Fibroblast of pulmonary artery (primary cell): ENCODE measurements at regions not wholly inside any gene's neighbourhood (a gene's known extent, or its start where the extent isn't known, plus 50 kb on each side); places are given as distances from the start of the nearest gene placed in this dataset.

Source experiments
- DNase-seq: peaks from one replicate; pipeline ENCODE4 v3.0.0-alpha.2; 2010; ENCODE audit warnings: low read depth
- H3K4me3 ChIP-seq: replicated peaks from 2 replicates; pipeline ENCODE4 v1.5.1; 2011; ENCODE audit warnings: low read depth, mild to moderate bottlenecking, control low read depth, low read length, moderate library complexity
- TF ChIP-seq, protein P1 (sequence below): IDR thresholded peaks from 2 replicates; pipeline ENCODE4 v1.5.1; 2011; ENCODE audit warnings: mild to moderate bottlenecking, control low read depth, low read length, inconsistent platforms; ENCODE audit errors: missing control alignments

DNA sequence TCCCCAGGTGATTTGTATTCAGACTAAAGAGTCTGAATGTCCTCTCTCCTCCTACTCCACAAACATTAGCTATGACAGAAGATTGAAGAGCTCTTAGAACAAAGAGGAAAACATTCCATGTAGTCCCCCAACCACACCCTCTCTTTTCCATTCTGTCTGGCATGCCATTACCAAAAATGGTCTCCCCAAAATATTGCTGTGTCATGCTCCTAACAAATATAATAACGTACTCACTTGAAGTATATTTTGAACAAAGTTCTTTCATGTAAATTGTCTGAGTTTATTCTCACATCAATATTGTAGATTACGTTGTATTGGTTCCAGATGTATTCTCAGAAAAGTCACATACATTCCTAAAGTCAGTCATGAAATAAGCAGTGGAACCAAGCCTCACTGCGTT lies 467.3 kb upstream of the IRAK1BP1 start:
- no peak overlapping the region for H3K4me3 ChIP-seq
- no peak for DNase-seq
- TF ChIP-seq, protein P1, sequence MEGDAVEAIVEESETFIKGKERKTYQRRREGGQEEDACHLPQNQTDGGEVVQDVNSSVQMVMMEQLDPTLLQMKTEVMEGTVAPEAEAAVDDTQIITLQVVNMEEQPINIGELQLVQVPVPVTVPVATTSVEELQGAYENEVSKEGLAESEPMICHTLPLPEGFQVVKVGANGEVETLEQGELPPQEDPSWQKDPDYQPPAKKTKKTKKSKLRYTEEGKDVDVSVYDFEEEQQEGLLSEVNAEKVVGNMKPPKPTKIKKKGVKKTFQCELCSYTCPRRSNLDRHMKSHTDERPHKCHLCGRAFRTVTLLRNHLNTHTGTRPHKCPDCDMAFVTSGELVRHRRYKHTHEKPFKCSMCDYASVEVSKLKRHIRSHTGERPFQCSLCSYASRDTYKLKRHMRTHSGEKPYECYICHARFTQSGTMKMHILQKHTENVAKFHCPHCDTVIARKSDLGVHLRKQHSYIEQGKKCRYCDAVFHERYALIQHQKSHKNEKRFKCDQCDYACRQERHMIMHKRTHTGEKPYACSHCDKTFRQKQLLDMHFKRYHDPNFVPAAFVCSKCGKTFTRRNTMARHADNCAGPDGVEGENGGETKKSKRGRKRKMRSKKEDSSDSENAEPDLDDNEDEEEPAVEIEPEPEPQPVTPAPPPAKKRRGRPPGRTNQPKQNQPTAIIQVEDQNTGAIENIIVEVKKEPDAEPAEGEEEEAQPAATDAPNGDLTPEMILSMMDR = no peak

DNA sequence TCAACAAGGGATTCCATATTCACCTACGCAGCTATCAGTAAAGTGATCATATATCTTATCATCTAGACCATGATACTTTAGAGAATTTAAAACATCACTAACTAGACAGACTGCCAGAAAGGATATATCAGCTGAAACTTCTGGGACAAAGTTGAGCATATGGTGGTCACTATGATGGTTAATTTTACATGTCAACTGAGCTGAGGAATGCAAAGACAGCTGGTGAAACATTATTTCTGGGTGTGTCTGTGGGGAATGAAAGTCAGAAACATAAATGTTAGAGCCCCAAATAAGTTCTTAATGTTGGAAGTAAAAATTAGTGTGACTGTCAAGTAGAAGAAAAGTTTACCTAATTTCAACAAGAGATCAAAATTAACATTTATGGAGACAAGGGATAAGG lies 440.0 kb upstream of the IRAK1BP1 start:
- TF ChIP-seq, protein P1 = no peak
- no peak for DNase-seq
- H3K4me3 ChIP-seq = no peak overlapping the region

DNA sequence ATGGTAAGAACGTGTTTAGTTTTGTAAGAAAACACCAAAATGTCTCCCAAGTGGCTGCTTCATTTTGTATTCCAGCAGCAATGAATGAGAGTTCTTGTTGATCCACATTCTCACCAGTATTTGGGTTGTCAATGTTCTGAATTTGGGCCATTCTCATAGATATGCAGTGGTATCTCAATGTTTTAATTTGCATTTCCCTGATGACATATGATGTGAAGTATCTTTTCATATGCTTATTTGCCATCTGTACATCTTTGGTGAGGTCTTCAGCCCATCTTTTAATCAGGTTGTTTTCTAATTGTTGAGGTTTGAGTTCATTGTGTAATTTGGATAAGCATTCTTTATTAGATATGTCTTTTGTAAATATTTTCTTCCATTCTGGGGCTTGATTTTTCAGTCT lies 436.8 kb upstream of the IRAK1BP1 start:
- DNase-seq = no peak
- TF ChIP-seq, protein P1 = no peak
- no peak overlapping the region for H3K4me3 ChIP-seq

DNA sequence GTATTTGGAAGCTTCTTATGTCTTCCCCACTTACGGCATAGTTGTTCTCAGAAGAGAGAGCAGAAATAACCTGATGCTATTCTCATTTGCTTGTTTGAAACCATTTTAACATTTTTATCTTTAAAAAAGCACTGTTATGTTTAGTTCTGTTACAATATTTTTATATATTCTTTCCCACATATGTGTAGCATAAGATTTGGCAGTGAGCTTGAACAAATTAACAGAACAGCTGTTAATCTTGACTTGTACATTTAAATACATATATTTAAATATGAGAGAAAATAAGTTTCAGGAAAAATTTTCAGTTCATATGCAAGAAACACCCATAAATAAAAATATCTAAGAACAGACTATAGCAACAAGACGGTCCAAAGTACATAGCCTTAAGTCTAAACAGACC lies 431.7 kb upstream of the IRAK1BP1 start:
- TF ChIP-seq, protein P1 = no peak
- no peak for DNase-seq
- H3K4me3 ChIP-seq = no peak overlapping the region

DNA sequence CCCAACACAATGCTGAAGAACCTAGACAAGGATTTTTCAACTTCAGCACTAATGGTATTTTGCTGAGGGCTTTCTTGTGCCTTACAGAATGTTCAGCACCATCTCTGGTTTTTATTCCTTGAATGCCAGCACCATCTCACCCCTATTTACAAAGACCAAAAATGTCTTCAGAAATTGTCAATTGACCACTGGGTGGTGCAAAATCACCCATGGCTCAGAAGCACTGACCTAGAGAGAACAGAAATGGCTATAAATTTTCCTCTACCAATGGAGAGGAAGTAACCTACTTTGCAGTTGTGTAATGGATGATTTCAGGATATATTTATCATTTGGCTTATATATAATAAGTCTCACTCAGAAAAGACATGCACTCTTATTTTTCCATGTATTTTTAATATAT lies 431.0 kb upstream of the IRAK1BP1 start:
- H3K4me3 ChIP-seq = no peak overlapping the region
- peak; percentile 63 for DNase-seq

DNA sequence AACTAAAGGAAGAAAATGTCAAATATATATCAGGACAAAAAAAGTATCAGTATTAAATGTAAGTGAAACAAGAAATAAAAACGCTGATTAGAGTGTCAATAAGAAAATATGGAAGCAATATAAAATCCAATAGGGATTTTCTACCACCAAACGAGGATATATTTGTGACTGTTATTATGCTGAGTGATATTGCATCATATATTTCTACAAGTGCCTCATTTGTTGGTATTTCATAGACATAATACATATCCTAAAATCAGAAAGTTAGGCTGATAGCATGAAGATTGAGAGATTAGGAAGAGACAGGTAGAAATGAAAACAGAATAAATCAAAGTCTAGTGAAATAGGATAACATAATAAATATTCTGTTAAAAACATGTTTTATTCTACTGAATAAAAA lies 429.2 kb upstream of the IRAK1BP1 start:
- no peak overlapping the region for H3K4me3 ChIP-seq
- no peak for DNase-seq
- TF ChIP-seq, protein P1 = no peak

More for the DNA sequence above, 431.0 kb upstream of the IRAK1BP1 start:
- TF ChIP-seq, protein P1 = peak; percentile 55

DNA sequence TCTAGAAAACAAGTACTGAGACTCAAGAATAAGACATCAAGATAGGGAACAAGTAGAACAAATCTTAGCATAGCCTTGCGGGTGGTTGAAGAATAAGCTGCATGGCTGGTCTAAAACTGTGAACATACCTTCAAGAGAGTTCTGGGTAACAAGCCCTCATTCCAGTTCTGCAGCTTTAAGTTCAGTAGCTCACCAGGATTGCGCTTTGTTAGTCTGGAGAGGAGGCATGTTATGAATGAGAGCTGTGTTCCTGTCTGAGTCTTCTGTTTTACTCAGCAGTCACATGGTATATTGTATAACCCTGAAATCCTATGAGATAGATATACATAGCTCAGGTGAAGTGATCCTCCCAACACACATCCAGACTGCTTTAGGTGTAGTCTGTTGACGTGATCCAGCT lies 406.6 kb upstream of the IRAK1BP1 start:
- no peak for DNase-seq
- TF ChIP-seq, protein P1 = no peak
- H3K4me3 ChIP-seq = no peak overlapping the region
